ENCODE measurements at regions not wholly inside any gene's neighbourhood (a gene's known extent, or its start where the extent isn't known, plus 50 kb on each side); places are given as distances from the start of the nearest gene placed in this dataset.

DNA sequence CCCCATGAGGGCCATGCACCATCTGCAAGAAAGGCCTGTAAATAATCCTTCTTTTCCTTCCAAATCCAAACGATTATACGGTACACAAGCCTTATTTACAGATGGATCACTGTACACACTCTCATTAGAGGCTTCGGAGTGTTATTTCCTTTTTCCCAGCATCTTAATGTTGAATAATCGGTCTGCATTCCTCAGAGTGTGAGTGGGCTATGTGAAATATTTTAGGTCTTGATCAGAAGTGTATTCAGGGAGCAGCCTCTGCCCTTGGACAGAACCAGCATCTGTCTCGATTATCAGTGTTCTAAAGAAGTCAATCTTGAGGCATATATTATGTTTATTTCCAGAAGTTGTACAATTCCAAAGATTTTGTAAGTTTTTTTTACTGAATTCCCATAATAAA lies 340.6 kb downstream of the SEC23A start:
- TF ChIP-seq, protein P1, sequence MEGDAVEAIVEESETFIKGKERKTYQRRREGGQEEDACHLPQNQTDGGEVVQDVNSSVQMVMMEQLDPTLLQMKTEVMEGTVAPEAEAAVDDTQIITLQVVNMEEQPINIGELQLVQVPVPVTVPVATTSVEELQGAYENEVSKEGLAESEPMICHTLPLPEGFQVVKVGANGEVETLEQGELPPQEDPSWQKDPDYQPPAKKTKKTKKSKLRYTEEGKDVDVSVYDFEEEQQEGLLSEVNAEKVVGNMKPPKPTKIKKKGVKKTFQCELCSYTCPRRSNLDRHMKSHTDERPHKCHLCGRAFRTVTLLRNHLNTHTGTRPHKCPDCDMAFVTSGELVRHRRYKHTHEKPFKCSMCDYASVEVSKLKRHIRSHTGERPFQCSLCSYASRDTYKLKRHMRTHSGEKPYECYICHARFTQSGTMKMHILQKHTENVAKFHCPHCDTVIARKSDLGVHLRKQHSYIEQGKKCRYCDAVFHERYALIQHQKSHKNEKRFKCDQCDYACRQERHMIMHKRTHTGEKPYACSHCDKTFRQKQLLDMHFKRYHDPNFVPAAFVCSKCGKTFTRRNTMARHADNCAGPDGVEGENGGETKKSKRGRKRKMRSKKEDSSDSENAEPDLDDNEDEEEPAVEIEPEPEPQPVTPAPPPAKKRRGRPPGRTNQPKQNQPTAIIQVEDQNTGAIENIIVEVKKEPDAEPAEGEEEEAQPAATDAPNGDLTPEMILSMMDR (conservative IDR thresholded peaks at IDR 0.05; ENCODE audit: low read depth, low read length) = no peak
- no peak overlapping the region for H3K4me3 ChIP-seq (ENCODE audit: low read depth, low read length)
- no peak for DNase-seq (ENCODE audit: low read depth)

DNA sequence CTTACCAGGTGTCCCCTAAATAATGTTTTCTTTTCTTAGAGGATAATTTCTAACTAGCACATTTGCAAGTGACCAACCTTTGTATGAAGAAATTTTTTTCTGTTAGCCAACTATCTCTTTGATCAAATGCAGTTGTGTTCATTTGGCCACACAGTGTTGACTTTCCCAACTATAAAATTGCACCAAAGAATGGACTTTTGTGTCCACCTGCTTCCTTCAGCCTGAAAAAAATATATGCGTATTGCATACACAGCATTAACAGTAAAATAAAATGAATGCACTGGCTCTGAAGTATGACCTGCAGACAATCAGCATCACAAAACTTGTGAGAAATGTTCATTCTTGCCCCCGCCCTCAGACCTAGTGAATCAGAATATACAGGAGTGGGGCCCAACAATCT lies 342.0 kb downstream of the SEC23A start:
- H3K4me3 ChIP-seq (ENCODE audit: low read depth, low read length) = no peak overlapping the region
- no peak for DNase-seq (ENCODE audit: low read depth)
- TF ChIP-seq, protein P1 (conservative IDR thresholded peaks at IDR 0.05; ENCODE audit: low read depth, low read length) = no peak

DNA sequence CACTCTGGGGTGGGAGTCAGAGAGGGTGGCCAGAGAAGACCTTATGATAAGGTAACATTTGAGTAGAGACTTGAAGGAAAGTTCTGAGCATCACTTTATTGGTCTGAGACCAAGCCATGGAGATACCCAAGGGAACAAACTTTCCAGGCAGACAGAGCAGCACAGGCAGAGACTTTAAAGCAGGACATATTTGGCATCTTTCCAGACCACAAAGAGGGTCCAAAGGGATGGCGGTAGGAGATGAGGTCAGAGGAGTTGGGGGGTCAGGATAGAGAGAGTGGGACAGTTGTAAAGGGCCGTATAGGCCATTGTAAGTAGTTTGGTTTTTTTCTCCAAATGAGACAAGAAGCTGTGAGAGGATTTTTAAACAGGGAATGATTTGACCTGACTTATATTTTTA lies 344.4 kb downstream of the SEC23A start:
- no peak for DNase-seq (ENCODE audit: low read depth)

DNA sequence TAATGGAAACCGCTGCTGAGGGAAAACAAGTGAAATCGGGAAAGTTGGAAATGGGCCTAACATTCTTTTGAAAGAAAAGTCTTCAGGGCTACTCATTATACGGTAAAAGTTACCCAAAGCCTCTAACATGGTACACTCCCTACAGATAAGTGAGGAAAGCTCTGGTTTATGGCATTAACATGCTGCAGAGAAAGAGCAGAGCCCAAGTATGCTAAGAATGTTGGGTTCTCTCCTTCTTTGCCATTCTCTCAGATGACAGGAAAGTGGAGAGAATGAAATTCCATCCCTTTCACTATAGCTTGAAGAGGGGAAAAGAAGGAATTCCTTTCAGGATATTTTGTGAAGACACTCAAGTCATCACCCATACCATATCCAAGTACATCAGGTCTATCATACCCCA lies 348.0 kb downstream of the SEC23A start:
- DNase-seq (ENCODE audit: low read depth) = no peak
- TF ChIP-seq, protein P1 (conservative IDR thresholded peaks at IDR 0.05; ENCODE audit: low read depth, low read length) = no peak
- no peak overlapping the region for H3K4me3 ChIP-seq (ENCODE audit: low read depth, low read length)

More for the DNA sequence above, 344.4 kb downstream of the SEC23A start:
- no peak overlapping the region for H3K4me3 ChIP-seq (ENCODE audit: low read depth, low read length)
- TF ChIP-seq, protein P1 (conservative IDR thresholded peaks at IDR 0.05; ENCODE audit: low read depth, low read length) = no peak

DNA sequence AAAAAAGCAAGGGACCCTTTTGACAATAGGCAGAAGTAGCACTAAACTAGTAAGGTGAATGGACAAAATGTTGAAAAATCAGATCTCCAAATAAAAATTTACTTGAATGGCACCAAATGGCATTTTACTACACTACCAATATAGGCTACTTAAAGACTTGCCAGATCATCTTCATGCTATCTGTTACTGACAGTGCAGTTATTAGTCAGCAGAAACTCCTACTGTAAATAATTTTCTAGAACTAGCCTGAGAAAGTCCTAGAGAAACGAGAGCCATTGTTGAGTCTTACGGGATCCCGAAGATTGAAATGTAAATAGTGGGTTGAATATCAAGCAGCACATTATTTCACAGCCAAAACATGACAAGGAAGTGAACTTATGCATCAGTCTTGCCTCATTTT lies 350.3 kb downstream of the SEC23A start:
- no peak overlapping the region for H3K4me3 ChIP-seq (ENCODE audit: low read depth, low read length)
- TF ChIP-seq, protein P1 (conservative IDR thresholded peaks at IDR 0.05; ENCODE audit: low read depth, low read length) = no peak
- DNase-seq (ENCODE audit: low read depth) = no peak

DNA sequence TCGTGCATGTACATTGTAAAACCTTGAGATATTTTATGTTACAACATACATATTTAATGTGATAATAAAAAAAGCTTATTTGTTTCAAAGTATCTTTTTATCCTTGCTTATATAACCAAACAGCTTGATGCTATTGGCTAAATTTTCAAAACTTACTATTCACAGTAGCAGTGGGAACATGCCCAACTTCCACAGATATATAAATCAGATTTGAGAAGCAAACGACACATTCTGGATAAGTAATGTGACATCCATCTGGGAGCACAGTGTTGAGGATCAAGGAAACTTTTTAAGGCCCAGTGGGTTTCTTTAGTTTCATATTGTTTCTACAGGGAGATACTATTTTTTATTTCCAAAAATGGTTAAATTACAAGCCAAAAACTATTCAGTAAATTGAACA lies 350.7 kb downstream of the SEC23A start:
- TF ChIP-seq, protein P1 (conservative IDR thresholded peaks at IDR 0.05; ENCODE audit: low read depth, low read length) = no peak
- no peak for DNase-seq (ENCODE audit: low read depth)
- H3K4me3 ChIP-seq (ENCODE audit: low read depth, low read length) = no peak overlapping the region

DNA sequence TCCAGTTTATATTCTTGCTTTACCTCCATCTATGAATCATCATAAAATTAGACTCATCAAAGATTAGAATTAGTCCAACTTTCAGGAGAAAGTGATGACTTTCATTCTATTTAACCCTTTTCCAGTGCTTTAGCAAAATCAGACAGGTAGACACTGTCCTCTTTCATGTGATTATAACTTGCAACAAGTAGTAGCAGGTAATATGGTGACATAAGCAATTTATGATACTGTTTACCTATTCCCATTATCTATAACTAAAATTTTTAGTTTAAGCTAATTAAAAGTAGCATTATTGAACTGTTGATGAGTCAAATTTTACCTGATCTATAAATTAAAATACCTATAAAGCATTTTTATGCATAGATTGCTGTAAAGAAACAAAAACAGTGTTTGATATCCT lies 351.6 kb downstream of the SEC23A start:
- no peak for DNase-seq (ENCODE audit: low read depth)
- H3K4me3 ChIP-seq (ENCODE audit: low read depth, low read length) = no peak overlapping the region
- TF ChIP-seq, protein P1 (conservative IDR thresholded peaks at IDR 0.05; ENCODE audit: low read depth, low read length) = no peak

All from epithelial cell of proximal tubule (primary cell).